Gastroesophageal sphincter (tissue), 3 donors: ENCODE measurements at regions not wholly inside any gene's neighbourhood (a gene's known extent, or its start where the extent isn't known, plus 50 kb on each side); places are given as distances from the start of the nearest gene placed in this dataset.
"Not testable (repeated sequence)": the region's sequence is repeated elsewhere in the genome, so short reads cannot be mapped to it uniquely, and the experiment has no call there.

Experiments
- CTCF ChIP-seq, 4 experiments: fragments of 200-600 bp in 2 of 4; fragments of 450-650 bp in 2 of 4; sonication (generic) in 1 of 4; IDR thresholded peaks; one replicate each; pipeline ENCODE4 v1.5.1; 2017 to 2019; ENCODE audit warnings: antibody characterized with exemption in 4 of 4, mild to moderate bottlenecking in 2 of 4, moderate library complexity in 2 of 4
- POLR2AphosphoS5 ChIP-seq: sonication (generic); formaldehyde crosslinking; IDR thresholded peaks from one replicate; pipeline ENCODE4 v1.6.1; 2017; ENCODE audit warnings: antibody characterized with exemption

DNA sequence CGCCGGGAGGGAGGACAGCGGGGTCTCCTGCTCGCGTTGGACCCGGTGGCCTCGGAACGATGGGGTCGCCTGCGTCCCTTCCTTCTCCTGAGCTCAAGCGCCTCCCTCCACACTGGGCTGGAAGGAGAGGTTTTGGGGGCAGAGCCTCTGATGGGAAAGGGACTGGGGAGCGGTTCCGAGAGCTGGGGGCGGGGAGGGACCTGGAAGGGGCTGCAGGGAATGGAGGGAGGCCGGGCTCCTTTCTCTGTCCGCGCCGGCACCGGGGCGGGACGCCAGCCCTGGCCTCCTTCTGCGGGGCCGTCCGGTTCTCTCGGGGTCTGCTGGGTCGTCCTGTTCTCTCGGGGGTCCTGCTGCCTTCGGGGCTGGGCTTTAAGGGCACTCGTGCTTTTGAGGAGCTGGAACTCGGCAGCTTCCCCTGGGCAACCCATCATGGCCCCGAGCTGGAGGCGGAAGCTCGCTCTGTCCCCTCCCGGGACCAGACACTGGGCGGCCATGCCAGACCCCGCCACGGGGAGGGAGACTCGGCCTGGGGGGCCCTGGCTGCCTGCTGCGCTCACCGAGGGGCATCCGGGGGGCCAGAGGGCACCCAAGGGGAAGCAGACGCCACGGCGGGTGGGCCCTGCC, 3956.7 kb upstream of the TPTE start:
- TF ChIP-seq CTCF (IDR thresholded peaks at IDR 0.05); POLR2AphosphoS5: not testable (repeated sequence)
